Transverse colon (tissue), 4 donors: ENCODE measurements at regions not wholly inside any gene's neighbourhood (a gene's known extent, or its start where the extent isn't known, plus 50 kb on each side); places are given as distances from the start of the nearest gene placed in this dataset.

Source experiments
- CTCF ChIP-seq, 5 experiments: fragments of 200-600 bp in 3 of 5; fragments of 450-650 bp in 2 of 5; sonication (generic) in 3 of 5; IDR thresholded peaks; 1 replicate in 2 of 5; 2 replicates in 3 of 5; pipeline ENCODE4 v1.5.1; 2016 to 2017; ENCODE audit warnings: antibody characterized with exemption in 5 of 5, inconsistent platforms in 3 of 5, mild to moderate bottlenecking in 2 of 5, moderate library complexity in 1 of 5
- EP300 ChIP-seq: sonication (generic); formaldehyde crosslinking; IDR thresholded peaks from one replicate; pipeline ENCODE4 v1.6.1; 2017; ENCODE audit warnings: antibody characterized with exemption, low read depth
- POLR2A ChIP-seq: fragments of 450-650 bp; IDR thresholded peaks from one replicate; pipeline ENCODE4 v1.6.1; 2016; ENCODE audit warnings: antibody characterized with exemption, mild to moderate bottlenecking, moderate library complexity
- POLR2AphosphoS5 ChIP-seq, 3 donors: sonication (generic); formaldehyde crosslinking; IDR thresholded peaks; one replicate each; pipeline ENCODE4 v1.6.1; 2016; ENCODE audit warnings: antibody characterized with exemption in 3 of 3

GRCh38 chr2:228675646-228676045 is 494.2 kb upstream of the SPHKAP start:
- TF ChIP-seq CTCF (IDR thresholded peaks at IDR 0.05), result no peak
- no peak for TF ChIP-seq EP300
- TF ChIP-seq POLR2AphosphoS5 (IDR thresholded peaks at IDR 0.05), result no peak
- no peak for TF ChIP-seq POLR2A
